Thyroid gland (tissue), 4 donors: ENCODE measurements at regions not wholly inside any gene's neighbourhood (a gene's known extent, or its start where the extent isn't known, plus 50 kb on each side); places are given as distances from the start of the nearest gene placed in this dataset.

Experiments used
- POLR2A ChIP-seq, 2 donors: fragments of 450-650 bp; IDR thresholded peaks; one replicate each; pipeline ENCODE4 v1.6.1; 2017; ENCODE audit warnings: antibody characterized with exemption in 2 of 2, mild to moderate bottlenecking in 2 of 2, moderate library complexity in 1 of 2
- TF ChIP-seq, protein P1 (sequence below), 6 experiments: fragments of 200-600 bp in 3 of 6; fragments of 450-650 bp in 3 of 6; sonication (generic) in 3 of 6; IDR thresholded peaks; one replicate each; pipeline ENCODE4 v1.5.1; 2016 to 2019; ENCODE audit warnings: antibody characterized with exemption in 6 of 6, mild to moderate bottlenecking in 2 of 6, inconsistent platforms in 1 of 6, moderate library complexity in 1 of 6

DNA sequence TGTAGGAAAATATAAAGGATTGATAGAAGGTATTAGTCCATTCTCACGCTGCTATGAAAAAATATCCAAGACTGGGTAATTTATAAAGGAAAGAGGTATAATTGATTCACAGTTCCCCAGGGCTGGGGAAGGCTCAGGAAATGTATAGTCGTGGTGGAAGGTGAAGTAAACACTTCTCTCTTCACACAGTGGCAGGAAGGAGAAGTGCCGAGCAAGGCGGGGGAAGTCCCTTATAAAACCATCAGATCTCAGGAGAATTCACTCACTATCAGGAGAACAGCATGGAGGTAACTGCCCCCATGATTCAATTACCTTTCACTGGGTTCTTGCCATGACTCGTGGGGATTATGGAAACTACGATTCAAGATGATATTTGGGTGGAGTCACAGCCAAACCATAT lies 1806.0 kb downstream of the MRPL39 start:
- TF ChIP-seq, protein P1, sequence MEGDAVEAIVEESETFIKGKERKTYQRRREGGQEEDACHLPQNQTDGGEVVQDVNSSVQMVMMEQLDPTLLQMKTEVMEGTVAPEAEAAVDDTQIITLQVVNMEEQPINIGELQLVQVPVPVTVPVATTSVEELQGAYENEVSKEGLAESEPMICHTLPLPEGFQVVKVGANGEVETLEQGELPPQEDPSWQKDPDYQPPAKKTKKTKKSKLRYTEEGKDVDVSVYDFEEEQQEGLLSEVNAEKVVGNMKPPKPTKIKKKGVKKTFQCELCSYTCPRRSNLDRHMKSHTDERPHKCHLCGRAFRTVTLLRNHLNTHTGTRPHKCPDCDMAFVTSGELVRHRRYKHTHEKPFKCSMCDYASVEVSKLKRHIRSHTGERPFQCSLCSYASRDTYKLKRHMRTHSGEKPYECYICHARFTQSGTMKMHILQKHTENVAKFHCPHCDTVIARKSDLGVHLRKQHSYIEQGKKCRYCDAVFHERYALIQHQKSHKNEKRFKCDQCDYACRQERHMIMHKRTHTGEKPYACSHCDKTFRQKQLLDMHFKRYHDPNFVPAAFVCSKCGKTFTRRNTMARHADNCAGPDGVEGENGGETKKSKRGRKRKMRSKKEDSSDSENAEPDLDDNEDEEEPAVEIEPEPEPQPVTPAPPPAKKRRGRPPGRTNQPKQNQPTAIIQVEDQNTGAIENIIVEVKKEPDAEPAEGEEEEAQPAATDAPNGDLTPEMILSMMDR (IDR thresholded peaks at IDR 0.05) = no peak
- TF ChIP-seq POLR2A (IDR thresholded peaks at IDR 0.05) = no peak
